ENCODE measurements at regions not wholly inside any gene's neighbourhood (a gene's known extent, or its start where the extent isn't known, plus 50 kb on each side); places are given as distances from the start of the nearest gene placed in this dataset.

- DNase-seq (ENCODE audit: low read depth, low spot score), result no peak
These were observed 263.0 kb upstream of the ZWINT start for GRCh38 chr10:56624082-56624481.

DNA sequence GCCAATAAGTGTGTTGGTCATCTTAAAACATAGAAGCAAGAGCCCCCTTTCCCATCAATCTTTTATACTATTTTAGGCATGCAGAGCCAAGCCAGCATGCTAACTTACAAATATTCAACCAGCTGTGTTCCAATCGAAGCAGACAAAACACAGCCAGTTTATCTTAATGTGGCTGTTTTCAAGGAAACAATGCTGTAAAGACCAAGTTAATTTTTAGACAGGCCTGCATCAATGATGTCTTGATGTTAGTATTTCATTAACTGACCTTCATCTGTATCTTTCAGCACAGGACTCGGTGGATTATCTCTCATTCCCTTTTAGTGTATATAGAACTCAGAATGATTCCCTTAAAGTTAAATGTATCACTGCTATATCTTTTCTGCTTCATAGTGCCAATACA lies 262.0 kb upstream of the ZWINT start:
- no peak for DNase-seq (ENCODE audit: low read depth, low spot score)

GRCh38 chr10:56622335-56622973 lies 261.4 kb upstream of the ZWINT start:
- no peak for DNase-seq (ENCODE audit: low read depth, low spot score)

- DNase-seq (ENCODE audit: low read depth, low spot score), result no peak
These were observed 245.1 kb upstream of the ZWINT start for GRCh38 chr10:56606202-56606601.

DNA sequence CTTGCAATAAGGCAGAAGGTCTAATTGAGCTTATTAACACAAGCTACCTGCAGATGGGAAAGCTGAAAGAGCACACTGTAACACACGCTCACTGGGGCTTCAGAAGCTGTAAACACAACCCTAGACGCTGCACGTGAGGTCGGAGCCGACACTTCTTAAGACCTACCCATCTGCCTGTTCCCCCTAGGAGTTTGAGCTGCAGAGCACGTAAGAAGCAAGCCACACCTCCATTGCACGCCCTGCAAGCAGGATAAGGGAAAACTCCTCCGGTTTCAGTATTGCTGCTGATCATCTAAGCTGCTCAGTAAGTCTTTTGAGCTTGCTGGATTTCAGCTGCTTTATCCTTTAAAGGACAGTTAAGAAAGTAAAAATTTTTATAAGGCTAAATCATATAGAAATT lies 244.0 kb upstream of the ZWINT start:
- DNase-seq (ENCODE audit: low read depth, low spot score), result no peak

GRCh38 chr10:56604624-56605023 lies 243.6 kb upstream of the ZWINT start:
- no peak for DNase-seq (ENCODE audit: low read depth, low spot score)

DNA sequence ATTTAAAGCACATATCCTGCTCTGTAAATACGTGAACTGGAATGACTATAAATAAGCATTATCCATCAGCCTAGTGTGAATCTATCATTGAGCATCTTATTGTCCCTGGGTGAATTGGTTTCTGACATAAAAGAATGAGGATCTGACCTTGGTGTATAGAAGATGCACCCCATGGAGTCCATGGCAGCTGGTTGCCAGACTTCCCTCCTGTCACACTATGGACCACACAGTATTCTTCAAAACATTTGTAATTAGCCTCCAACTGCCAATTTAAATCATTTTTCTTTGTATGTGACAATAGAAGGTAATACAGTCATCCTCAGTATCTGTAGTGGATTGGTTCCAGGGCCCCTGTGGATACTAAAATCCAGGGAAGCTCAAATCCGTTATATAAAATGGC lies 238.1 kb upstream of the ZWINT start:
- no peak for DNase-seq (ENCODE audit: low read depth, low spot score)

DNA sequence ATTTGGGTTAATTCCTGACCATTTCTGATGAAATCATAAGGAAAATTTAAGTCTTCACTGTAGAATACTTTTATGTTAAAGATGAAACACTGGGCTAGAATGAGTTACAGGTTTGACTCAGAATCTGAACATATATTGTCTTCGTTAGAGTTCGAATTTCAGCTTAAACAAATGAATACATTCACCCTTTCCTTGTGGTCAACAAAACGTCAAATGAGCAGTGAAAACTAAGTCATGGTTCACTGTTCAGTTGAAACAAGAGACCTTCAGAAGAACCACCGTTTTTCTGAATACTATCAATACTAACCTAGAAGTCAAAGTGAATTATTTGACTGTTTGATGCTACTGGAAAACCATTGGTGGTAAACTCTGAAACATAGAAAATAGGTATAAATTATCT lies 235.2 kb upstream of the ZWINT start:
- no peak for DNase-seq (ENCODE audit: low read depth, low spot score)

- DNase-seq (ENCODE audit: low read depth, low spot score), result no peak
These were observed 232.1 kb upstream of the ZWINT start for GRCh38 chr10:56593120-56593519.

DNA sequence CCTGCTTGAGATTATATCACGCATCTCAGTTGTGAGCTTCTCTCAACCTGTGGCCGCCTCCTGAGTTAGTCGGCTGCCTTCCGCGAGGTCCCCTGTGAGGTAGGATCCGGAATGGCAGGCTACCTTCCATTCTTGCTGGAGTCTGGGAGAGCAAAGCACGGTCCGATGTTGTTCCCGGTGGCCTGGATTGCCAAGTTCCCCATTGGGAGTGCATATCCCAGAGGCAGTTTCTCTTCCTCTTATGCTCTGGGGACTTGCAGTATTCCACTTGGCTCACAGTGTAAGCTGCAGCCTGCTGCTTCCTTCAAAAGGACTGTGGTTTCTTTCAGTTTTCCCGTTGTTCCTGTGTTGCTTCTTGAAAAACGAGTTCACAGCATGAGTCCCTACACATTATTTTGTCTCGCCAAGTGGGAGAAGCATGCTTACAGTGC lies 225.4 kb upstream of the ZWINT start:
- no peak for DNase-seq (ENCODE audit: low read depth, low spot score)

DNA sequence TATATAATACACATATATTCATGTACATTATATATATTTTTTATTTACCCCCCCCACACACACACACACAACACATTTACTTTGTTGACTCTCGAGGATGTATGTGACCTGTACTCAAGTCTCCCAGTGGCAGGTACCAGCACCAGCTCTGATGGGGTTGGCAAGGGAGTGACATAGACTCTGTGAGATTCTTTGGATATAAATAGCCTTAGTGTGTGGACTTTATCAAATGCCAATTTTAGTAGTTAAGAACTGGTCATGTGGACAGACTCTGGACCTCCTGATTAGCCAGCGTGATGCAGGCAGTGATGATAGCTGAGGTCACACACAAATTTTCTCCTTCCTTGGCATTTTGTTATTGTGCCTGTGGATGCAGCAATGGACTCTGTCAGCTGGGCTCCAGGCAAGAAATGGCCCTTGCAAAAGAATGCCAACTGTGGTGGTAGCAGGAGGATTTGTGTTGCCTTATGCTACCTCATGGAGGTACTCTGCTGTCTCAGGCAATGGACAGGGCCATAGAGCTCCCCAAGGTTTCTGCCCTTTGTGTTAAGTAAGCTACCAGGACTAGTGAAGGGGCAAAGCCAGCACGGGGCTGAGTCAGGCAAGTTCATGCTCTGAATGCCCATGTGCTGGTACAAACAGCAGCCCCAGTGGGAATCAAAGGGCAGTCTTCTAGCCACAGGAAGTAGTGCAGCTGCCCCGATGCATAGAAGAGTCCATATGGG lies 224.6 kb upstream of the ZWINT start:
- no peak for DNase-seq (ENCODE audit: low read depth, low spot score)

GRCh38 chr10:56583316-56583715 lies 222.3 kb upstream of the ZWINT start:
- no peak for DNase-seq (ENCODE audit: low read depth, low spot score)

DNA sequence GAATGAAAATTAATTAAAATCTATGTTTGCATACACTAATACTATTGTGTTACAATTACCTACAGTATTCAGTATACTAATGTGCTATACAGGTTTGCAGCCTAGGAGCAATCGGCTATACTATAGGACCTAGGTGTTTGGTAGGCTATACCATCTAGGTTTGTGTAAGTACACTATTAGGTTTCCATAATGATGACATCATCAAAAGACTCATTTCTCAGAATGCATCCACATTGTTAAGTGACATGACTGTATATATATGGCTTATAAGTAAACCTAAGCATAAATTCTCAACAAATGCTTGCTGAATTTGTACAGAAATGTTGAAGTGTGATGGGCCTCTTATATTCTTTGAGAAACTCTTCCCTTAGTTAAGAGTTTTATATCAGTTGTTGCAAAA lies 206.5 kb upstream of the ZWINT start:
- DNase-seq (ENCODE audit: low read depth, low spot score), result no peak

DNA sequence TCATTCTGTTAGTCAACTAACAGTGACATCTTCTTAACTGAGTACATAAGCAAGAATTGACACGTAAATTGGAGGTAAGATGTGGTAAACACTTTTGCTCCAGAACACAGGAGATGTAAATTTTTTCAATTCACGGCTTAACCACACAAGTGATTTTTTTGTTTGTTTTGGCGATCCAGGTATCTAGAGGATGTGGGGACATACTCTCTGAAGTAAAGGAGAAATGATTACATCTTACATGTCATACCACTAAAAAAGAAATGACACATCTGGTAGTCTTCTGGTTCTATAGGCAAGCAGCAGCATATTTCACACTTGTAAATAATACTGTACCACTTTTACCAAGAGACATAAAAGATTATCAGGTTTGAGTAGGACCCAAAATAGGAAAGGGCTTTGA lies 200.3 kb upstream of the ZWINT start:
- no peak for DNase-seq (ENCODE audit: low read depth, low spot score)

DNA sequence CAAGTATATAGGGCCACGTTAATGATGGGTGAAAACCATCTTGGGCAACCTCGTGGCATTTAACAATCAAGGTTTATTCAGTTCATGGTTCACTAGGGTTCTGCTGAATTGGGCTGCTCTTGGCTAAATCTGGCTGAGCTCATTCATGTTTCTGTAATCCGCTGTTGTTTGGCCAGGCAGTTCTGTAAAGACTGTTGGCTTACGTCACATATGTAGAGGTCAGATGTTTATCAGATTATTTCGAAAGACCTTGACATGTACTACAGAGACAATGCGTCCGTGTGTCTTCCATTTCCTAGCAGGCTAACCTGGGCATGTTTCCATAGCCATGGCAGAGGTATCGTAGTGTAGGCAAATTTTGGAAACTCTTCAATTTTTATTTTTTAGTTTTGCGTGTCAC lies 190.0 kb upstream of the ZWINT start:
- DNase-seq (ENCODE audit: low read depth, low spot score), result no peak

- no peak for DNase-seq (ENCODE audit: low read depth, low spot score)
These were observed 186.1 kb upstream of the ZWINT start for GRCh38 chr10:56547163-56547562.

DNA sequence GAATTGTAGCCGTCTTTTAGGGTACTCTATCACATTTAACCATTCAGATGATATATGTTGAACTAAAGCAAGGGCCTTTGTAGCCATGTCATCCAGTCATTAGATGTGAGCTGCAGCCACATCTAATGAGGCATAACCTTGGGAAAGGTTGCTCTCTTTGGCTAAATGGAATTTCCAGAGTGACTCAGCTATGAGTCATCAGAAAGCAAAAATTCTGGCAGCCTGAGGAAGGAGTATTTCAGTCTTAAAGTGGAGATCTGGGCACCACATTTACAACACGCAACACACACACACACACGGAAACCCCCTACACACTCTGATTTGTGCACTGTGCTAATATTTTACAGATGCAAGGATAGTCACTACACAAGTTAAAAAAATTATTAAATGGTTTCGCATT lies 176.9 kb upstream of the ZWINT start:
- DNase-seq (ENCODE audit: low read depth, low spot score), result no peak

GRCh38 chr10:56522166-56522565 lies 161.1 kb upstream of the ZWINT start:
- DNase-seq (ENCODE audit: low read depth, low spot score), result no peak

GRCh38 chr10:56508562-56508961 lies 147.5 kb upstream of the ZWINT start:
- DNase-seq (ENCODE audit: low read depth, low spot score), result no peak

- no peak for DNase-seq (ENCODE audit: low read depth, low spot score)
These were observed 146.0 kb upstream of the ZWINT start for GRCh38 chr10:56507033-56507432.

GRCh38 chr10:56505555-56505954 lies 144.5 kb upstream of the ZWINT start:
- DNase-seq (ENCODE audit: low read depth, low spot score), result no peak

DNA sequence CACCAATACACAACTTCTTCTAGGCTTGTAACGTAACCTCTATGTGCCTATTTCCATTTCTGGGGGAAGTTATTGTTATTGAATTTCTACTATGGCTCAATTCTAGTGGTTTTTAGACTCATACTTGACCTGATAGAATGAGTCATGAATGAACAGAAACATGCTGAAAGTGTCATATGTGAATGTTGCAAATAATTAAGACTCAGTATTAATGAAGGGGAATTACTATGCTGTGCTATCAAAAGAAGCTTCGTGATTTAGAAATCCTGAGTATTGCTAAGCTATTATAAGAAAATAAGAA lies 135.1 kb upstream of the ZWINT start:
- no peak for DNase-seq (ENCODE audit: low read depth, low spot score)

DNA sequence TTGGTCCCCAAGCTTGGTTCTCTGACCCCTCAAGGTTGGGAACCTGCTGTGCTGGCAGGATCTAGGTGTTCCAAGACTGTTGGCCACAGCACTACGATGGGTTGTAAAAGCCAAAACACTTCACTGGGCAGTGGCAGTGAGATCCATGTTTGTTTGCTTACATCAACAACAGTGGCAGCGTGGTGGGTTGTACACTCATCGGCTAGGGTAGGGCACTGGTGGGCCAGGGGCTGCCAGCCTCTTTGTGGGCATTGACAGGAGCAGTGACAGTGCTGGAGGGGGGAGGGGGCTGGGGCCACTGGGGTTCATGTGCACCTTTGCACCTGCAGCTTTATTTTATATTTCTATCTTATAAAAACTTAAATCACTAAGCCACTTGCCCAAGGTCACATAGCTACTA lies 126.7 kb upstream of the ZWINT start:
- DNase-seq (ENCODE audit: low read depth, low spot score), result no peak
